ENCODE measurements at regions not wholly inside any gene's neighbourhood (a gene's known extent, or its start where the extent isn't known, plus 50 kb on each side); places are given as distances from the start of the nearest gene placed in this dataset.

GRCh38 chr6:164262348-164262747, 847.8 kb downstream of the QKI start (continued):
- no peak for TF ChIP-seq ETV5 (CRISPR knock-in tag; IDR thresholded peaks at IDR 0.05; ENCODE audit: borderline replicate concordance)

DNA sequence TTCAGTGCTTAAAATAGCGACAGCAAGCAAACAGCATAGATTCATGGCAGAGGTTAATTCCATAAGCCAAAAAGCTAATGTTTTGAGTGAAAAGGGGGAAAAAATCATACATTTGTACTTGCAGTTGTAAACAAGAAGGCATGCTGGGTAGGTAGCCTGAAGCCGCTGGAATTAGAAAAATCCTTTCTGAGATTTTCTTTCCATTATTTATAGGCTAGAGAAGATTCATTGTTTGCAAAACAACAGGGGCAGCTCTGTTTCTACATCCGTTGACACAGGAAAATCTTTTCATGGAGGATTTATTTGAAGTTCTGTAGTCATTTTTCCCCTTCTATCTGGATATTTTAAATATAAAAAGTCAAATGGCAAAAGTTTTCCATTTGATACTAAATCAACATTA, 843.9 kb downstream of the QKI start:
- ATAC-seq (no peak), DNase-seq (ENCODE audit: low spot score) (no peak), FAIRE-seq (no peak)
- Histone ChIP-seq H3K4me1 (ENCODE audit: insufficient read depth, low read length) (no peaks in the 10 kb centered on the region), H3K79me2 (ENCODE audit: insufficient read depth, low read length) (no peaks in the 10 kb centered on the region), H3K36me3 (replicated peaks in 1 of 2; ENCODE audit: control insufficient read depth in 1 of 2, insufficient read depth in 2 of 2, low read length in 2 of 2) (no peaks in the 10 kb centered on the region), H3K4me3 (replicated peaks in 1 of 3; ENCODE audit: insufficient read depth in 1 of 3, low read depth in 2 of 3, low read length in 3 of 3) (no peak overlapping the region), H3K27me3 (ENCODE audit: control insufficient read depth in 1 of 2, insufficient read depth in 2 of 2, low read length in 2 of 2) (no peaks in the 10 kb centered on the region), H3K4me2 (ENCODE audit: low read depth, low read length) (no peak overlapping the region), H3K27ac (ENCODE audit: extremely low read length, insufficient read depth, low read length) (no peak overlapping the region), H4K20me1 (ENCODE audit: insufficient read depth, low read length) (no peaks in the 10 kb centered on the region), H2AFZ (ENCODE audit: low read length) (no peak overlapping the region), H3K9me3 (ENCODE audit: low read length) (peaks cover 90% of the 10 kb centered on the region), H3K9ac (ENCODE audit: insufficient read depth, low read depth, low read length) (no peak overlapping the region)
- no TSS peak for BruUV-seq (replicated peaks)
- in situ Hi-C loops (cut with HindIII; ENCODE audit: extremely low pct_ligation_motif_present, low pct_unique_long_range_greater_than_20kb): no loop called here
- 26% methylated on average over 3 of the region's 3 CpGs for WGBS (ENCODE audit: low lambda C conversion rate)
- intact Hi-C loops (cut with micrococcal nuclease; ENCODE audit: unreplicated experiment): no loop called here
- TF ChIP-seq ZNF629 (CRISPR knock-in tag; conservative IDR thresholded peaks at IDR 0.05) (no peak), ZNF644 (CRISPR knock-in tag; IDR thresholded peaks at IDR 0.05; ENCODE audit: low read depth) (no peak)
- POLR2A ChIA-PET: no interaction called here
- CTCF ChIA-PET (ENCODE audit: low intra/inter-chr PET ratio, low total read pairs): no interaction called here

GRCh38 chr6:164252948-164253347, 838.4 kb downstream of the QKI start:
- 4% methylated on average over 3 of the region's 3 CpGs for WGBS (ENCODE audit: low lambda C conversion rate)
- intact Hi-C loops (cut with micrococcal nuclease; ENCODE audit: unreplicated experiment): no loop called here
- H2AFZ ChIP-seq (ENCODE audit: low read length): no peak overlapping the region
- CTCF ChIA-PET (ENCODE audit: low intra/inter-chr PET ratio, low total read pairs): no interaction called here
- H3K79me2 ChIP-seq (ENCODE audit: insufficient read depth, low read length): no peaks in the 10 kb centered on the region
- H3K27ac ChIP-seq (ENCODE audit: extremely low read length, insufficient read depth, low read length): no peak overlapping the region
- no peak overlapping the region for H3K4me2 ChIP-seq (ENCODE audit: low read depth, low read length)
- no peaks in the 10 kb centered on the region for H4K20me1 ChIP-seq (ENCODE audit: insufficient read depth, low read length)
- H3K9ac ChIP-seq (ENCODE audit: insufficient read depth, low read depth, low read length): no peak overlapping the region
- H3K4me1 ChIP-seq (ENCODE audit: insufficient read depth, low read length): no peaks in the 10 kb centered on the region
- BruUV-seq (replicated peaks): no TSS peak
- no peak for ATAC-seq
- no peak for DNase-seq (ENCODE audit: low spot score)
- TF ChIP-seq ZNF841 (CRISPR knock-in tag; IDR thresholded peaks at IDR 0.05; ENCODE audit: borderline replicate concordance) (no peak), ZBTB20 (CRISPR knock-in tag; IDR thresholded peaks at IDR 0.05; ENCODE audit: borderline replicate concordance, low read depth) (no peak), HMGXB3 (CRISPR knock-in tag; IDR thresholded peaks at IDR 0.05; ENCODE audit: borderline replicate concordance) (no peak)
- TF ChIP-seq, protein P1, sequence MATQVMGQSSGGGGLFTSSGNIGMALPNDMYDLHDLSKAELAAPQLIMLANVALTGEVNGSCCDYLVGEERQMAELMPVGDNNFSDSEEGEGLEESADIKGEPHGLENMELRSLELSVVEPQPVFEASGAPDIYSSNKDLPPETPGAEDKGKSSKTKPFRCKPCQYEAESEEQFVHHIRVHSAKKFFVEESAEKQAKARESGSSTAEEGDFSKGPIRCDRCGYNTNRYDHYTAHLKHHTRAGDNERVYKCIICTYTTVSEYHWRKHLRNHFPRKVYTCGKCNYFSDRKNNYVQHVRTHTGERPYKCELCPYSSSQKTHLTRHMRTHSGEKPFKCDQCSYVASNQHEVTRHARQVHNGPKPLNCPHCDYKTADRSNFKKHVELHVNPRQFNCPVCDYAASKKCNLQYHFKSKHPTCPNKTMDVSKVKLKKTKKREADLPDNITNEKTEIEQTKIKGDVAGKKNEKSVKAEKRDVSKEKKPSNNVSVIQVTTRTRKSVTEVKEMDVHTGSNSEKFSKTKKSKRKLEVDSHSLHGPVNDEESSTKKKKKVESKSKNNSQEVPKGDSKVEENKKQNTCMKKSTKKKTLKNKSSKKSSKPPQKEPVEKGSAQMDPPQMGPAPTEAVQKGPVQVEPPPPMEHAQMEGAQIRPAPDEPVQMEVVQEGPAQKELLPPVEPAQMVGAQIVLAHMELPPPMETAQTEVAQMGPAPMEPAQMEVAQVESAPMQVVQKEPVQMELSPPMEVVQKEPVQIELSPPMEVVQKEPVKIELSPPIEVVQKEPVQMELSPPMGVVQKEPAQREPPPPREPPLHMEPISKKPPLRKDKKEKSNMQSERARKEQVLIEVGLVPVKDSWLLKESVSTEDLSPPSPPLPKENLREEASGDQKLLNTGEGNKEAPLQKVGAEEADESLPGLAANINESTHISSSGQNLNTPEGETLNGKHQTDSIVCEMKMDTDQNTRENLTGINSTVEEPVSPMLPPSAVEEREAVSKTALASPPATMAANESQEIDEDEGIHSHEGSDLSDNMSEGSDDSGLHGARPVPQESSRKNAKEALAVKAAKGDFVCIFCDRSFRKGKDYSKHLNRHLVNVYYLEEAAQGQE (IDR thresholded peaks at IDR 0.05; ENCODE audit: borderline replicate concordance in 1 of 2, low read depth in 1 of 2, low read length in 2 of 2): peak in 1 of 2 experiments; percentile 81; a peak in 2 of 4 replicates
- in situ Hi-C loops (cut with HindIII; ENCODE audit: extremely low pct_ligation_motif_present, low pct_unique_long_range_greater_than_20kb): no loop called here
- H3K27me3 ChIP-seq (ENCODE audit: control insufficient read depth in 1 of 2, insufficient read depth in 2 of 2, low read length in 2 of 2): no peaks in the 10 kb centered on the region
- FAIRE-seq: no peak
- no peak overlapping the region for H3K4me3 ChIP-seq (replicated peaks in 1 of 3; ENCODE audit: insufficient read depth in 1 of 3, low read depth in 2 of 3, low read length in 3 of 3)
- POLR2A ChIA-PET: no interaction called here
- peaks cover 83% of the 10 kb centered on the region for H3K9me3 ChIP-seq (ENCODE audit: low read length)
- H3K36me3 ChIP-seq (replicated peaks in 1 of 2; ENCODE audit: control insufficient read depth in 1 of 2, insufficient read depth in 2 of 2, low read length in 2 of 2): no peaks in the 10 kb centered on the region

Measured in HepG2 (cell line).